IMR-90 (cell line): ENCODE measurements at regions not wholly inside any gene's neighbourhood (a gene's known extent, or its start where the extent isn't known, plus 50 kb on each side); places are given as distances from the start of the nearest gene placed in this dataset.

Experiments
- ATAC-seq: fragments of 200-7000 bp; cut with Tn5 transposase; 2 replicates; pipeline ENCODE4 v1.9.1; 2020; ENCODE audit warnings: low read depth, mild to moderate bottlenecking, moderate library complexity
- BruUV-seq: library from RNA; stranded (reverse); fragments of 400-500 nt; replicated peaks from 2 replicates; lab custom pipeline; 2021; lab: Mats Ljungman, UMichigan
- CTCF ChIA-PET: fragments of 300-600 bp; formaldehyde crosslinking; extraction: SDS; loops from one replicate; lab custom pipeline; 2021; ENCODE audit warnings: antibody characterized with exemption; lab: Yijun Ruan, JAX
- POLR2A ChIA-PET: fragments of 300-600 bp; sonication (Branson Sonifier 250); formaldehyde crosslinking; loops from one replicate; lab custom pipeline; 2022; ENCODE audit warnings: antibody characterized with exemption; ENCODE audit not compliant: unreplicated experiment; lab: Charles Lee
- DNase-seq: peaks from one replicate; pipeline ENCODE4 v3.0.0; 2013
- H2AFZ ChIP-seq: replicated peaks from 2 replicates; pipeline ENCODE3; 2013; ENCODE audit warnings: low read length, mild to moderate bottlenecking; ENCODE audit not compliant: poor library complexity
- H2AK5ac ChIP-seq: 2 replicates; pipeline ENCODE4 v1.6.1; 2013; ENCODE audit warnings: low read depth, low read length, inconsistent platforms
- H2AK9ac ChIP-seq: replicated peaks from 2 replicates; pipeline ENCODE3; 2013; ENCODE audit warnings: mild to moderate bottlenecking, low read depth, low read length, moderate library complexity; ENCODE audit not compliant: poor library complexity
- H2BK120ac ChIP-seq: 2 replicates; pipeline ENCODE4 v1.6.1; 2013; ENCODE audit warnings: low read depth, low read length, inconsistent platforms
- H2BK15ac ChIP-seq: 3 replicates; pipeline ENCODE4 v1.6.1; 2013; ENCODE audit warnings: low read depth, low read length, inconsistent platforms
- H2BK20ac ChIP-seq: 2 replicates; pipeline ENCODE4 v1.6.1; 2013; ENCODE audit warnings: low read depth, mild to moderate bottlenecking, inconsistent platforms, low read length, moderate library complexity
- H2BK5ac ChIP-seq: 2 replicates; pipeline ENCODE4 v1.6.1; 2013; ENCODE audit warnings: mild to moderate bottlenecking, low read depth, low read length, inconsistent platforms; ENCODE audit not compliant: poor library complexity, severe bottlenecking
- H3K14ac ChIP-seq: replicated peaks from 2 replicates; pipeline ENCODE4 v1.6.1; 2013; ENCODE audit warnings: low read depth, low read length, inconsistent platforms
- H3K18ac ChIP-seq: 2 replicates; pipeline ENCODE4 v1.6.1; 2013; ENCODE audit warnings: low read depth, low read length, control low read depth
- H3K23ac ChIP-seq: 2 replicates; pipeline ENCODE4 v1.6.1; 2013; ENCODE audit warnings: low read depth, low read length, inconsistent platforms
- H3K27ac ChIP-seq: 2 replicates; pipeline ENCODE4 v1.5.1; 2013; ENCODE audit warnings: mild to moderate bottlenecking, control low read depth, low read length; ENCODE audit not compliant: insufficient read depth
- H3K27me3 ChIP-seq: 2 replicates; pipeline ENCODE4 v1.6.1; 2013; ENCODE audit warnings: low read length; ENCODE audit not compliant: control insufficient read depth, insufficient read depth
- H3K36me3 ChIP-seq: 2 replicates; pipeline ENCODE4 v1.6.1; 2013; ENCODE audit warnings: low read length, mixed read lengths; ENCODE audit not compliant: control insufficient read depth, insufficient read depth
- H3K4ac ChIP-seq: 2 replicates; pipeline ENCODE4 v1.6.1; 2013; ENCODE audit warnings: low read depth, low read length, inconsistent platforms
- H3K4me1 ChIP-seq: 2 replicates; pipeline ENCODE4 v1.6.1; 2013; ENCODE audit warnings: low read length, mixed read lengths; ENCODE audit not compliant: control insufficient read depth, insufficient read depth
- H3K4me2 ChIP-seq: 2 replicates; pipeline ENCODE4 v1.6.1; 2013; ENCODE audit warnings: low read depth, mild to moderate bottlenecking, control low read depth, low read length, moderate library complexity
- H3K4me3 ChIP-seq: 2 replicates; pipeline ENCODE4 v1.5.1; 2013; ENCODE audit warnings: low read depth, mild to moderate bottlenecking, control low read depth, low read length, moderate library complexity; ENCODE audit not compliant: insufficient read depth
- H3K56ac ChIP-seq: 2 replicates; pipeline ENCODE4 v1.6.1; 2013; ENCODE audit warnings: low read length, inconsistent platforms; ENCODE audit not compliant: insufficient read depth; ENCODE audit errors: extremely low read depth
- H3K79me1 ChIP-seq, 2 experiments: 2 replicates each; pipeline ENCODE4 v1.6.1; 2013; ENCODE audit warnings: low read length in 2 of 2, inconsistent platforms in 1 of 2, low read depth in 1 of 2
- H3K9ac ChIP-seq: 2 replicates; pipeline ENCODE4 v1.6.1; 2013; ENCODE audit warnings: low read depth, low read length, control low read depth
- H3K9me1 ChIP-seq: 2 replicates; pipeline ENCODE4 v1.6.1; 2013; ENCODE audit warnings: low read length, inconsistent platforms; ENCODE audit not compliant: insufficient read depth
- H3K9me3 ChIP-seq: 2 replicates; pipeline ENCODE4 v1.6.1; 2013; ENCODE audit warnings: low read length; ENCODE audit not compliant: control insufficient read depth, insufficient read depth
- H4K20me1 ChIP-seq: 2 replicates; pipeline ENCODE4 v1.6.1; 2013; ENCODE audit warnings: low read length, inconsistent platforms; ENCODE audit not compliant: insufficient read depth
- H4K5ac ChIP-seq: 2 replicates; pipeline ENCODE4 v1.6.1; 2013; ENCODE audit warnings: mild to moderate bottlenecking, low read depth, low read length, control low read depth
- H4K8ac ChIP-seq, 2 experiments: 2 replicates each; pipeline ENCODE4 v1.6.1; 2013; ENCODE audit warnings: low read depth in 2 of 2, low read length in 2 of 2, control low read depth in 1 of 2, inconsistent platforms in 1 of 2
- H4K91ac ChIP-seq: 2 replicates; pipeline ENCODE4 v1.6.1; 2013; ENCODE audit warnings: low read depth, low read length, inconsistent platforms; ENCODE audit not compliant: insufficient read depth
- BHLHE40 ChIP-seq: fragments of 150-350 bp; IDR thresholded peaks from 2 replicates; pipeline ENCODE4 v1.6.1; 2016; ENCODE audit warnings: mild to moderate bottlenecking, low read depth, low read length
- CEBPB ChIP-seq: IDR thresholded peaks from 2 replicates; pipeline ENCODE4 v1.6.1; 2012; ENCODE audit warnings: low read depth, low read length, improper control_type of control experiment
- CHD1 ChIP-seq: IDR thresholded peaks from 2 replicates; pipeline ENCODE4 v1.6.1; 2012; ENCODE audit warnings: low read depth, low read length, improper control_type of control experiment
- FOS ChIP-seq: fragments of 150-350 bp; IDR thresholded peaks from 2 replicates; pipeline ENCODE4 v1.6.1; 2016; ENCODE audit warnings: low read depth, low read length
- MXI1 ChIP-seq: IDR thresholded peaks from 2 replicates; pipeline ENCODE4 v1.6.1; 2012; ENCODE audit warnings: low read depth, mild to moderate bottlenecking, low read length, moderate library complexity, borderline replicate concordance
- NFE2L2 ChIP-seq: fragments of 150-350 bp; IDR thresholded peaks from 2 replicates; pipeline ENCODE4 v1.6.1; 2016; ENCODE audit warnings: low read depth, mild to moderate bottlenecking, low read length
- POLR2A ChIP-seq: IDR thresholded peaks from 2 replicates; pipeline ENCODE4 v1.6.1; 2012; ENCODE audit warnings: mild to moderate bottlenecking, low read depth, low read length
- RAD21 ChIP-seq: IDR thresholded peaks from 2 replicates; pipeline ENCODE4 v1.6.1; 2012; ENCODE audit warnings: low read length, improper control_type of control experiment
- RCOR1 ChIP-seq: IDR thresholded peaks from 2 replicates; pipeline ENCODE4 v1.6.1; 2012; ENCODE audit warnings: mild to moderate bottlenecking, low read length, improper control_type of control experiment; ENCODE audit not compliant: insufficient replicate concordance
- RFX5 ChIP-seq: IDR thresholded peaks from 2 replicates; pipeline ENCODE4 v1.8.0; 2012; ENCODE audit warnings: low read depth, mild to moderate bottlenecking, low read length, moderate library complexity
- SMC3 ChIP-seq: fragments of 150-350 bp; IDR thresholded peaks from 2 replicates; pipeline ENCODE4 v1.6.1; 2016; ENCODE audit warnings: low read depth, mild to moderate bottlenecking, antibody characterized with exemption, low read length, moderate library complexity
- WGBS, 2 experiments: methylation state at CpG; one replicate each; pipeline versions ENCODE4 v1.1.5 to v1.1.7; 2013; ENCODE audit warnings: missing lambda C conversion rate in 2 of 2; ENCODE audit not compliant: insufficient read length in 1 of 2; ENCODE audit errors: extremely low coverage in 2 of 2; 5-methylcytosine and 5-hydroxymethylcytosine counted together
- dilution Hi-C: fragments of 300-500 bp; cut with HindIII; formaldehyde crosslinking; loops from one replicate; pipeline ENCODE4 v1.14.3; 2018; ENCODE audit warnings: low sequenced_read_pairs; ENCODE audit not compliant: unreplicated experiment
- in situ Hi-C: fragments of 300-500 bp; cut with MboI; formaldehyde crosslinking; loops from 3 replicates; pipeline ENCODE4 v1.14.3; 2019; ENCODE audit warnings: low sequenced_read_pairs, inconsistent platforms, mixed read lengths
- intact Hi-C: fragments of 100-400 bp; cut with micrococcal nuclease; formaldehyde crosslinking; loops from 2 replicates; pipeline ENCODE4 v1.10.0; 2022
- TF ChIP-seq, protein P1 (sequence below): fragments of 150-350 bp; IDR thresholded peaks from 2 replicates; pipeline ENCODE4 v1.6.1; 2016; ENCODE audit warnings: low read depth, mild to moderate bottlenecking, low read length, moderate library complexity, borderline replicate concordance

DNA sequence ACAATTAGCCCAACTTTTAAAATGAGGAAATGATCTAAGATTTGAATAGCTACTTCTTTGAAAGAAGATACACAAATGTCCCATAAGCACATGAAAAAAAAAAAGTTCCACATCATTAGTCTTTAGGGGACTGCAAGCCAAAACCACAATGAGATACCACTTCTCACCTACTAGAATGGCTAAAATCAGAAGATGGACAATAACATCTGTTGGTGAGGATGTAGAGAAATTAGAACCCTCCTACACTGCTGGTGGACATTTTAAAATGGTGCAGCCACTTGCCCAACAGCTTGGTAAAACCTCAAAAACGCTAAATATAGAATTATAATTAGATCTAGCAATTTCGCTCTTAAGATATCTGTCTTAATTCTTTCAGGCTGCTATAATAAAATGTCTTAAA, 77.1 kb downstream of the MEX3B start:
- Histone ChIP-seq H3K4me3 (no peak overlapping the region), H3K79me1 (no peaks in the 10 kb centered on the region), H3K56ac (no peak overlapping the region), H2BK20ac (no peak overlapping the region), H3K9ac (no peak overlapping the region), H3K27me3 (no peaks in the 10 kb centered on the region; the same call in 1 of the 2 replicates), H3K4ac (no peak overlapping the region), H2AK9ac (no peak overlapping the region), H3K4me2 (no peak overlapping the region), H3K36me3 (no peaks in the 10 kb centered on the region), H3K27ac (no peak overlapping the region), H3K9me3 (no peaks in the 10 kb centered on the region), H3K14ac (no peak overlapping the region), H4K5ac (no peak overlapping the region), H3K18ac (no peak overlapping the region), H2BK120ac (no peak overlapping the region), H2AFZ (no peak overlapping the region), H3K9me1 (no peaks in the 10 kb centered on the region), H4K8ac (no peak overlapping the region), H2BK5ac (no peak overlapping the region), H4K91ac (no peak overlapping the region), H4K20me1 (no peaks in the 10 kb centered on the region), H2BK15ac (no peak overlapping the region), H3K23ac (no peak overlapping the region), H2AK5ac (no peak overlapping the region), H3K4me1 (no peaks in the 10 kb centered on the region)
- DNase-seq (no peak), ATAC-seq (no peak)
- WGBS, 2 experiments, result no CpG with 5 or more reads among the region's 2 CpGs
- dilution Hi-C loops (no loop called here), in situ Hi-C loops (no loop called here), intact Hi-C loops (no loop called here)
- ChIA-PET CTCF (no interaction called here), POLR2A (no interaction called here)
- TF ChIP-seq, protein P1, sequence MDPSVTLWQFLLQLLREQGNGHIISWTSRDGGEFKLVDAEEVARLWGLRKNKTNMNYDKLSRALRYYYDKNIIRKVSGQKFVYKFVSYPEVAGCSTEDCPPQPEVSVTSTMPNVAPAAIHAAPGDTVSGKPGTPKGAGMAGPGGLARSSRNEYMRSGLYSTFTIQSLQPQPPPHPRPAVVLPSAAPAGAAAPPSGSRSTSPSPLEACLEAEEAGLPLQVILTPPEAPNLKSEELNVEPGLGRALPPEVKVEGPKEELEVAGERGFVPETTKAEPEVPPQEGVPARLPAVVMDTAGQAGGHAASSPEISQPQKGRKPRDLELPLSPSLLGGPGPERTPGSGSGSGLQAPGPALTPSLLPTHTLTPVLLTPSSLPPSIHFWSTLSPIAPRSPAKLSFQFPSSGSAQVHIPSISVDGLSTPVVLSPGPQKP, result no peak
- TF ChIP-seq RFX5 (no peak), MXI1 (no peak), NFE2L2 (no peak), SMC3 (no peak), CEBPB (no peak), RCOR1 (no peak), POLR2A (no peak), CHD1 (no peak), BHLHE40 (no peak), RAD21 (no peak), FOS (no peak)
- BruUV-seq, result no TSS peak
